ENCODE measurements at regions not wholly inside any gene's neighbourhood (a gene's known extent, or its start where the extent isn't known, plus 50 kb on each side); places are given as distances from the start of the nearest gene placed in this dataset.

DNA sequence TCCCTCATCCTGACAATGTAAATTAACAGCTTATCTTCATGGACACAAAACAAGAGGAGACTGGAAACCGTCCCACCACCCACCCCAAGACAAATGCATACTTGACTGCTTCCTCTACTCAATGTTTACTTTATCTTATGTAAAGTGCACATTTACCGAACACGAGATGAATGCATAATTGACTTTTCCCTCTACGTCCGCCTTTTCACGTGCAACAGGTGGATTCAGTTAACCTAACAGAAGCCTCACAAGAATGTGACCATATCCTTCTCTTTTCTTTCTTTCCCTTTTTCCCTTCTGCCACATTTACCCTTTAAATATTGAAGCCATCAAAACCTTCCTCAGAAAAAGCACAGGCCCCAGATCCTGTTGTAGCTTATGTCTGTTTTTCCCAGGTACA is 468.0 kb downstream of the UQCRFS1 start:
- peaks cover 3% of the 10 kb centered on the region for H3K27me3 ChIP-seq (ENCODE audit: insufficient read depth, poor library complexity, severe bottlenecking)
- no peak overlapping the region for H3K4me3 ChIP-seq (ENCODE audit: severe bottlenecking)
- ATAC-seq (ENCODE audit: low read depth) (no peak), DNase-seq (ENCODE audit: low spot score) (no peak)
- TF ChIP-seq CTCF (IDR thresholded peaks at IDR 0.05; ENCODE audit: poor library complexity, severe bottlenecking): no peak
- H3K4me1 ChIP-seq (ENCODE audit: insufficient read depth, poor library complexity, severe bottlenecking): no peaks in the 10 kb centered on the region
- no peak overlapping the region for H3K27ac ChIP-seq (ENCODE audit: poor library complexity, severe bottlenecking)
- H3K9me3 ChIP-seq (ENCODE audit: severe bottlenecking): no peaks in the 10 kb centered on the region
- H3K36me3 ChIP-seq (ENCODE audit: low read depth): no peaks in the 10 kb centered on the region

- Histone ChIP-seq H3K36me3 (ENCODE audit: low read depth) (no peaks in the 10 kb centered on the region), H3K4me1 (ENCODE audit: insufficient read depth, poor library complexity, severe bottlenecking) (no peaks in the 10 kb centered on the region), H3K4me3 (ENCODE audit: severe bottlenecking) (no peak overlapping the region), H3K27me3 (ENCODE audit: insufficient read depth, poor library complexity, severe bottlenecking) (peaks cover 3% of the 10 kb centered on the region), H3K9me3 (ENCODE audit: severe bottlenecking) (no peaks in the 10 kb centered on the region), H3K27ac (ENCODE audit: poor library complexity, severe bottlenecking) (no peak overlapping the region)
- no peak for DNase-seq (ENCODE audit: low spot score)
- ATAC-seq (ENCODE audit: low read depth): no peak
- TF ChIP-seq CTCF (IDR thresholded peaks at IDR 0.05; ENCODE audit: poor library complexity, severe bottlenecking): no peak
These were observed 468.9 kb downstream of the UQCRFS1 start for GRCh38 chr19:28744014-28744413.

- DNase-seq (ENCODE audit: low spot score): no peak
- Histone ChIP-seq H3K9me3 (ENCODE audit: severe bottlenecking) (no peaks in the 10 kb centered on the region), H3K36me3 (ENCODE audit: low read depth) (no peaks in the 10 kb centered on the region), H3K4me1 (ENCODE audit: insufficient read depth, poor library complexity, severe bottlenecking) (no peaks in the 10 kb centered on the region), H3K27ac (ENCODE audit: poor library complexity, severe bottlenecking) (no peak overlapping the region), H3K27me3 (ENCODE audit: insufficient read depth, poor library complexity, severe bottlenecking) (no peaks in the 10 kb centered on the region), H3K4me3 (ENCODE audit: severe bottlenecking) (no peak overlapping the region)
- peak; percentile 82 for TF ChIP-seq CTCF (IDR thresholded peaks at IDR 0.05; ENCODE audit: poor library complexity, severe bottlenecking)
- ATAC-seq (ENCODE audit: low read depth): peak; percentile 73
These were observed 475.7 kb downstream of the UQCRFS1 start for GRCh38 chr19:28737021-28737895.

GRCh38 chr19:28736528-28736927 is 476.4 kb downstream of the UQCRFS1 start:
- ATAC-seq (ENCODE audit: low read depth) (no peak), DNase-seq (ENCODE audit: low spot score) (no peak)
- no peak for TF ChIP-seq CTCF (IDR thresholded peaks at IDR 0.05; ENCODE audit: poor library complexity, severe bottlenecking)
- Histone ChIP-seq H3K4me3 (ENCODE audit: severe bottlenecking) (no peak overlapping the region), H3K36me3 (ENCODE audit: low read depth) (no peaks in the 10 kb centered on the region), H3K4me1 (ENCODE audit: insufficient read depth, poor library complexity, severe bottlenecking) (no peaks in the 10 kb centered on the region), H3K9me3 (ENCODE audit: severe bottlenecking) (no peaks in the 10 kb centered on the region), H3K27ac (ENCODE audit: poor library complexity, severe bottlenecking) (no peak overlapping the region), H3K27me3 (ENCODE audit: insufficient read depth, poor library complexity, severe bottlenecking) (no peaks in the 10 kb centered on the region)

DNA sequence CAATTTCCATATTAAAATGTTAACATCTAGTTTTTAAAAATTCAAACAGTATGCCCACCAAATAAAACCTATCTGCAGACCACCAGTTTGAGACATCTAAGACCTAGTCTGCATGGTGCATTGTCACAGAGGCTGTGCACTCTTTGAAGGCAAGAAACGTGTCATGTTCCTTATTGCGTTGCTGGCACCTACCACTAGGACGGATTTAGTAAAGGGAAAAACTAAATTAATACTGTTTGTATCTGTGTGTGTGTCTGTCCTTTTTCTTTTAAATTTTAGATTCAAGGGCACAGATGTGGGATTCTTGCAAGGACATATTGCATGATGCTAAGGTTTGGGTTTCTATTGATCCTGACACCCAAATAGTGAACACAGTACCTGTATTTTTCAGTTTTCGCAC is 481.4 kb downstream of the UQCRFS1 start:
- no peak overlapping the region for H3K4me3 ChIP-seq (ENCODE audit: severe bottlenecking)
- no peak for ATAC-seq (ENCODE audit: low read depth)
- no peaks in the 10 kb centered on the region for H3K27me3 ChIP-seq (ENCODE audit: insufficient read depth, poor library complexity, severe bottlenecking)
- TF ChIP-seq CTCF (IDR thresholded peaks at IDR 0.05; ENCODE audit: poor library complexity, severe bottlenecking): no peak
- H3K36me3 ChIP-seq (ENCODE audit: low read depth): no peaks in the 10 kb centered on the region
- no peaks in the 10 kb centered on the region for H3K9me3 ChIP-seq (ENCODE audit: severe bottlenecking)
- H3K27ac ChIP-seq (ENCODE audit: poor library complexity, severe bottlenecking): no peak overlapping the region
- no peaks in the 10 kb centered on the region for H3K4me1 ChIP-seq (ENCODE audit: insufficient read depth, poor library complexity, severe bottlenecking)
- no peak for DNase-seq (ENCODE audit: low spot score)
